Keratinocyte (primary cell): ENCODE measurements at regions not wholly inside any gene's neighbourhood (a gene's known extent, or its start where the extent isn't known, plus 50 kb on each side); places are given as distances from the start of the nearest gene placed in this dataset.

Source experiments
- DNase-seq: peaks from one replicate; pipeline ENCODE4 v3.0.0-alpha.2; 2011; ENCODE audit warnings: low read depth, missing footprints, low spot score
- FAIRE-seq: peaks from 2 replicates; lab custom pipeline; 2011; peaks lifted over from hg19 to GRCh38; lab: Jason Lieb, UNC
- H2AFZ ChIP-seq: 2 replicates; pipeline ENCODE4 v1.6.0; 2012; ENCODE audit warnings: low read length, control low read depth, inconsistent platforms; ENCODE audit not compliant: control insufficient read depth
- H3K27ac ChIP-seq: 2 replicates; pipeline ENCODE4 v1.5.1; 2011; ENCODE audit warnings: low read length; ENCODE audit not compliant: control insufficient read depth, insufficient read depth
- H3K27me3 ChIP-seq: 3 replicates; pipeline ENCODE4 v1.6.0; 2011; ENCODE audit warnings: low read length; ENCODE audit not compliant: control insufficient read depth, insufficient read depth; ENCODE audit errors: extremely low read depth
- H3K36me3 ChIP-seq, 2 experiments: 2 replicates in 1 of 2; 3 replicates in 1 of 2; pipeline ENCODE4 v1.5.1; 2011; ENCODE audit warnings: low read length in 2 of 2, mild to moderate bottlenecking in 1 of 2; ENCODE audit not compliant: control insufficient read depth in 2 of 2, insufficient read depth in 2 of 2; ENCODE audit errors: extremely low read depth in 1 of 2
- H3K4me1 ChIP-seq: 3 replicates; pipeline ENCODE4 v1.5.1; 2011; ENCODE audit warnings: low read length; ENCODE audit not compliant: control insufficient read depth, insufficient read depth; ENCODE audit errors: extremely low read depth
- H3K4me2 ChIP-seq: 3 replicates; pipeline ENCODE4 v1.6.0; 2011; ENCODE audit warnings: low read depth, low read length; ENCODE audit not compliant: control insufficient read depth, insufficient read depth; ENCODE audit errors: extremely low read depth
- H3K4me3 ChIP-seq, 3 experiments: fragments of 200-600 bp in 1 of 3; sonication (generic) in 1 of 3; 2 replicates in 2 of 3; 3 replicates in 1 of 3; pipeline ENCODE4 v1.5.1; 2011 to 2016; ENCODE audit warnings: low read length in 3 of 3, mild to moderate bottlenecking in 3 of 3, control low read depth in 2 of 3, inconsistent platforms in 1 of 3, low read depth in 1 of 3, mixed read lengths in 1 of 3, mixed run types in 1 of 3, moderate library complexity in 1 of 3; ENCODE audit not compliant: control insufficient read depth in 2 of 3, insufficient read depth in 2 of 3; ENCODE audit errors: extremely low read depth in 1 of 3
- H3K79me2 ChIP-seq: 2 replicates; pipeline ENCODE4 v1.6.0; 2012; ENCODE audit warnings: low read length; ENCODE audit not compliant: control insufficient read depth, insufficient read depth
- H3K9ac ChIP-seq: 3 replicates; pipeline ENCODE4 v1.6.0; 2011; ENCODE audit warnings: low read length; ENCODE audit not compliant: control insufficient read depth, insufficient read depth; ENCODE audit errors: extremely low read depth
- H3K9me1 ChIP-seq: 3 replicates; pipeline ENCODE4 v1.6.0; 2011; ENCODE audit warnings: low read length; ENCODE audit not compliant: control insufficient read depth, insufficient read depth; ENCODE audit errors: extremely low read depth
- H3K9me3 ChIP-seq: 2 replicates; pipeline ENCODE4 v1.5.1; 2012; ENCODE audit warnings: low read depth, low read length; ENCODE audit not compliant: control insufficient read depth
- H4K20me1 ChIP-seq: 3 replicates; pipeline ENCODE4 v1.6.0; 2011; ENCODE audit warnings: low read length; ENCODE audit not compliant: control insufficient read depth, insufficient read depth; ENCODE audit errors: extremely low read depth
- EZH2 ChIP-seq: IDR thresholded peaks from one replicate; pipeline ENCODE4 v1.6.1; 2012; ENCODE audit warnings: inconsistent platforms, mild to moderate bottlenecking, low read length, moderate library complexity
- dilution Hi-C: fragments of 300-500 bp; cut with MboI; formaldehyde crosslinking; loops from one replicate; pipeline ENCODE4 v1.7.0; 2020; ENCODE audit warnings: low sequenced_read_pairs; ENCODE audit not compliant: extremely low pct_ligation_motif_present
- TF ChIP-seq, protein P1 (sequence below), 3 experiments: IDR thresholded peaks in 1 of 3; conservative IDR thresholded peaks in 1 of 3; optimal IDR thresholded peaks in 1 of 3; 2 replicates in 2 of 3; 3 replicates in 1 of 3; pipeline versions ENCODE3 to v1.5.1; 2011; ENCODE audit warnings: low read length in 3 of 3, mild to moderate bottlenecking in 3 of 3, moderate library complexity in 2 of 3, control low read depth in 1 of 3, inconsistent platforms in 1 of 3; ENCODE audit not compliant: insufficient read depth in 2 of 3; ENCODE audit errors: extremely low read depth in 1 of 3

DNA sequence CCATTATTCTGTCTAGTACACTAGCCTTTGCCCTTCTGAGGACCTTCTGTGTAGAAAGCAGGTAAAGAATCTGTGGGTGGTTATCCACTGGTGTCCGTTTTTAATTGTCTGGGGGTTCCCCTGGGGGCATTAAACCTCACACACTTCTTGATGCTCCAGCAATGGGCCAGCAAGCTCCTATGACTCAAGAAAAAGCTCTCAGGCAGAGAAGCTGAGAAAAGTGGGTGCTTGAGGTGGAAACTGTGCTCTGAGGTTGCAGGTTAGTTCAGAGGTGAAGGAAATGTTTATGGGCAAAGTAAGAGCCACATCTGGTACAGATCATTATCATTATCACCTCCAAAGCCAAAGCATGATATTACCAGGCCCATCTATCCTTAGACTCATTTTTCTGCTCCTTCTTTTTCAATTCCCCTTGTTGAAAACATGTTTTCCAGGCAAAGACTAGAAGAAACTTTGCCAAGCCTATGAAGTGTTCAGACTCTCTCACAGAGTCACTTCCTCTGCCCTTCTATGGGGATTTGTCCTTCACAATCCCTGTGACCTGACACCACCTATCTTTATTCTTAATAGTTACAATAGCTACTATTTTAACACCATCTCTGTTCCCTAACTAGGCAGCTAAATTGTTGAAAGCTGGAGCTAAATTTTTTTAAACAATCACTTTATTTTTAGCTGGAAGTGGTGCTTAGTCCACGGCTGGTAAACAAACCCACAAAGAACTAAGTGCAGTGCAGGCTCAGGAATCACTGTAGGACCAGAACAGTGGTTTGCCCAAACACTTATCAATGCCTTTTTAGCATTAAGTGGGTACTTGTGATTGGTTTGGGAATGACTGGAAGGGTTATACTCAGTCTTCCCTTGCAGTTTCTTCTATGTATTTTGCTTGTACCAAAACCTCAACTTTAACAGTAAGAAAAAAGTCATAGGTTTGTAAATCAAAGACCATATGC, 512.8 kb upstream of the POU3F3 start:
- H3K27ac ChIP-seq = no peak overlapping the region
- H3K9me1 ChIP-seq = no peaks in the 10 kb centered on the region
- no peaks in the 10 kb centered on the region for H3K9me3 ChIP-seq
- H3K79me2 ChIP-seq = no peaks in the 10 kb centered on the region
- TF ChIP-seq, protein P1, sequence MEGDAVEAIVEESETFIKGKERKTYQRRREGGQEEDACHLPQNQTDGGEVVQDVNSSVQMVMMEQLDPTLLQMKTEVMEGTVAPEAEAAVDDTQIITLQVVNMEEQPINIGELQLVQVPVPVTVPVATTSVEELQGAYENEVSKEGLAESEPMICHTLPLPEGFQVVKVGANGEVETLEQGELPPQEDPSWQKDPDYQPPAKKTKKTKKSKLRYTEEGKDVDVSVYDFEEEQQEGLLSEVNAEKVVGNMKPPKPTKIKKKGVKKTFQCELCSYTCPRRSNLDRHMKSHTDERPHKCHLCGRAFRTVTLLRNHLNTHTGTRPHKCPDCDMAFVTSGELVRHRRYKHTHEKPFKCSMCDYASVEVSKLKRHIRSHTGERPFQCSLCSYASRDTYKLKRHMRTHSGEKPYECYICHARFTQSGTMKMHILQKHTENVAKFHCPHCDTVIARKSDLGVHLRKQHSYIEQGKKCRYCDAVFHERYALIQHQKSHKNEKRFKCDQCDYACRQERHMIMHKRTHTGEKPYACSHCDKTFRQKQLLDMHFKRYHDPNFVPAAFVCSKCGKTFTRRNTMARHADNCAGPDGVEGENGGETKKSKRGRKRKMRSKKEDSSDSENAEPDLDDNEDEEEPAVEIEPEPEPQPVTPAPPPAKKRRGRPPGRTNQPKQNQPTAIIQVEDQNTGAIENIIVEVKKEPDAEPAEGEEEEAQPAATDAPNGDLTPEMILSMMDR (optimal IDR thresholded peaks at IDR 0.05 in 1 of 3, IDR thresholded peaks at IDR 0.05 in 1 of 3, conservative IDR thresholded peaks at IDR 0.05 in 1 of 3; ENCODE audit: extremely low read depth in 1 of 3, insufficient read depth in 2 of 3, low read length in 3 of 3) = no peak
- TF ChIP-seq EZH2 = no peak
- DNase-seq (no peak), FAIRE-seq (no peak)
- no peaks in the 10 kb centered on the region for H3K4me1 ChIP-seq
- no peaks in the 10 kb centered on the region for H3K27me3 ChIP-seq
- no peak overlapping the region for H3K4me3 ChIP-seq
- H2AFZ ChIP-seq = no peak overlapping the region
- H3K4me2 ChIP-seq = no peak overlapping the region
- no peaks in the 10 kb centered on the region for H4K20me1 ChIP-seq
- dilution Hi-C loops = no loop called here
- no peak overlapping the region for H3K9ac ChIP-seq
- no peaks in the 10 kb centered on the region for H3K36me3 ChIP-seq

GRCh38 chr2:104344306-104344705, 509.6 kb upstream of the POU3F3 start:
- Histone ChIP-seq H3K27me3 (no peaks in the 10 kb centered on the region), H4K20me1 (no peaks in the 10 kb centered on the region), H3K9ac (no peak overlapping the region), H3K9me1 (no peaks in the 10 kb centered on the region), H3K4me1 (no peaks in the 10 kb centered on the region), H2AFZ (no peak overlapping the region), H3K9me3 (no peaks in the 10 kb centered on the region), H3K79me2 (no peaks in the 10 kb centered on the region), H3K27ac (no peak overlapping the region), H3K36me3 (no peaks in the 10 kb centered on the region), H3K4me2 (no peak overlapping the region), H3K4me3 (no peak overlapping the region)
- dilution Hi-C loops = no loop called here
- DNase-seq (no peak), FAIRE-seq (no peak)
- no peak for TF ChIP-seq EZH2
- TF ChIP-seq, protein P1 (optimal IDR thresholded peaks at IDR 0.05 in 1 of 3, IDR thresholded peaks at IDR 0.05 in 1 of 3, conservative IDR thresholded peaks at IDR 0.05 in 1 of 3; ENCODE audit: extremely low read depth in 1 of 3, insufficient read depth in 2 of 3, low read length in 3 of 3) = no peak
